Activated CD4-positive, alpha-beta memory T cell treated with anti-CD3 and anti-CD28 coated beads, Interleukin-2, amount 10 ng/mL, durations not matched to agents 7 days and 5 days (primary cell): ENCODE measurements at regions not wholly inside any gene's neighbourhood (a gene's known extent, or its start where the extent isn't known, plus 50 kb on each side); places are given as distances from the start of the nearest gene placed in this dataset.

Experiments
- CTCF ChIA-PET: fragments of 350-600 bp; sonication (Branson Sonifier 250); formaldehyde crosslinking; loops from one replicate; lab custom pipeline; 2021; ENCODE audit warnings: antibody characterized with exemption, inconsistent platforms; lab: Charles Lee
- POLR2A ChIA-PET: fragments of 350-600 bp; sonication (Branson Sonifier 250); formaldehyde crosslinking; loops from one replicate; lab custom pipeline; 2021; ENCODE audit warnings: antibody characterized with exemption; lab: Charles Lee
- DNase-seq: peaks from one replicate; pipeline ENCODE4 v3.0.0-alpha.2; 2020
- H3K27ac Mint-ChIP-seq: one replicate; pipeline ENCODE4 v1.8.0; 2021; ENCODE audit warnings: mild to moderate bottlenecking, mixed read lengths
- H3K27me3 Mint-ChIP-seq: one replicate; pipeline ENCODE4 v1.8.0; 2021; ENCODE audit warnings: mixed read lengths
- H3K36me3 Mint-ChIP-seq: one replicate; pipeline ENCODE4 v1.8.0; 2021; ENCODE audit warnings: low read depth, mixed read lengths
- H3K4me1 Mint-ChIP-seq: one replicate; pipeline ENCODE4 v1.8.0; 2021; ENCODE audit warnings: mixed read lengths
- H3K4me3 Mint-ChIP-seq: one replicate; pipeline ENCODE4 v1.8.0; 2021; ENCODE audit warnings: mild to moderate bottlenecking, mixed read lengths
- H3K9me3 Mint-ChIP-seq: one replicate; pipeline ENCODE4 v1.8.0; 2021; ENCODE audit warnings: mixed read lengths

- ChIA-PET POLR2A (no interaction called here), CTCF (no interaction called here)
- Mint-ChIP-seq H3K36me3 (no peaks in the 10 kb centered on the region), H3K9me3 (no peaks in the 10 kb centered on the region), H3K4me3 (no peak overlapping the region), H3K4me1 (no peaks in the 10 kb centered on the region), H3K27me3 (no peaks in the 10 kb centered on the region), H3K27ac (no peak overlapping the region)
- DNase-seq: no peak
Observed at GRCh38 chr6:51502996-51503395, 584.4 kb downstream of the PKHD1 start.

DNA sequence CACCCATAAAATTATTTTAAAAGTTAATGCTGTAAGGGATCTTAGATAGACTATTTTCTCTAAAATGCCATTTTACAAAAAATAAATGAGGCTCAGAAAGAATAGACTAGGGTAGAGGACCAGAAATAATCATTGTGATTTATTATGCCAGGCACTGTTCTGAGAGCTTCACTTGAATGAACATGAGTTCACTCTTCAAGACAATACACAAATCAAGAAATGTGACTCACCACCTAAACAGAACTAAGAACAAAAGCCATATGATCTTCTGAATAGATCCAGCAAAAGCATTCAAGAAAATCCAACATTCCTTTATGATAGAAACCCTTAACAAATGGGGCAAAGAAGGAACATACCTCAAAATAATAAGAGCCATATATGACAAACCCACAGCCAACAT is 582.0 kb downstream of the PKHD1 start:
- CTCF ChIA-PET: no interaction called here
- H3K4me1 Mint-ChIP-seq: no peaks in the 10 kb centered on the region
- H3K27ac Mint-ChIP-seq: no peak overlapping the region
- POLR2A ChIA-PET: no interaction called here
- H3K27me3 Mint-ChIP-seq: no peaks in the 10 kb centered on the region
- no peak for DNase-seq
- no peak overlapping the region for H3K4me3 Mint-ChIP-seq
- H3K36me3 Mint-ChIP-seq: no peaks in the 10 kb centered on the region
- no peaks in the 10 kb centered on the region for H3K9me3 Mint-ChIP-seq

- no peak overlapping the region for H3K27ac Mint-ChIP-seq
- DNase-seq: no peak
- H3K4me3 Mint-ChIP-seq: no peak overlapping the region
- no peaks in the 10 kb centered on the region for H3K27me3 Mint-ChIP-seq
- CTCF ChIA-PET: no interaction called here
- H3K9me3 Mint-ChIP-seq: no peaks in the 10 kb centered on the region
- H3K4me1 Mint-ChIP-seq: no peaks in the 10 kb centered on the region
- no peaks in the 10 kb centered on the region for H3K36me3 Mint-ChIP-seq
- POLR2A ChIA-PET: no interaction called here
Observed at GRCh38 chr6:51509597-51509996, 577.8 kb downstream of the PKHD1 start.

DNA sequence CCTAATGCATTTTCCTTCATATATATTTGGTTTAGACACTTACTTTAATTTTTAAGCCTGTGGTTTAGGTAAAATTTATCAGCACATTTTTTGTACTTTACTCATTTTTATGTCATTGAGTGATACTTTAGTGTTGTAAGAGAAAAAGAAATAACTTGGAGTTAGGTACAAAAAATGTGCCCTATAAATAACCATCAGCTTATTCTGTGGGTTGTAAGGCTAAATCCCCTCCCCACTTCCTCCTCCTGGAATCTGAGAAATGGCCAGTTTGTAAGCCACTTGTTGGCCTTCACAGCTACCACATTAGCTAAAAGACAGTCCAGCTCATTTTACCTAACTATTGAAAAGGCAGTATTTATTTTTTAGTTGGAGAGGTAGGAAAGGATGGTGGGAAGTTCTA is 576.3 kb downstream of the PKHD1 start:
- Mint-ChIP-seq H3K9me3 (no peaks in the 10 kb centered on the region), H3K27me3 (no peaks in the 10 kb centered on the region), H3K27ac (no peak overlapping the region), H3K4me3 (no peak overlapping the region), H3K4me1 (no peaks in the 10 kb centered on the region), H3K36me3 (no peaks in the 10 kb centered on the region)
- no peak for DNase-seq
- ChIA-PET CTCF (no interaction called here), POLR2A (no interaction called here)

GRCh38 chr6:51513891-51514747 is 573.3 kb downstream of the PKHD1 start:
- Mint-ChIP-seq H3K27me3 (no peaks in the 10 kb centered on the region), H3K27ac (no peak overlapping the region), H3K4me1 (no peaks in the 10 kb centered on the region), H3K4me3 (no peak overlapping the region), H3K9me3 (peaks cover 7% of the 10 kb centered on the region), H3K36me3 (no peaks in the 10 kb centered on the region)
- no peak for DNase-seq
- CTCF ChIA-PET: no interaction called here
- POLR2A ChIA-PET: no interaction called here

DNA sequence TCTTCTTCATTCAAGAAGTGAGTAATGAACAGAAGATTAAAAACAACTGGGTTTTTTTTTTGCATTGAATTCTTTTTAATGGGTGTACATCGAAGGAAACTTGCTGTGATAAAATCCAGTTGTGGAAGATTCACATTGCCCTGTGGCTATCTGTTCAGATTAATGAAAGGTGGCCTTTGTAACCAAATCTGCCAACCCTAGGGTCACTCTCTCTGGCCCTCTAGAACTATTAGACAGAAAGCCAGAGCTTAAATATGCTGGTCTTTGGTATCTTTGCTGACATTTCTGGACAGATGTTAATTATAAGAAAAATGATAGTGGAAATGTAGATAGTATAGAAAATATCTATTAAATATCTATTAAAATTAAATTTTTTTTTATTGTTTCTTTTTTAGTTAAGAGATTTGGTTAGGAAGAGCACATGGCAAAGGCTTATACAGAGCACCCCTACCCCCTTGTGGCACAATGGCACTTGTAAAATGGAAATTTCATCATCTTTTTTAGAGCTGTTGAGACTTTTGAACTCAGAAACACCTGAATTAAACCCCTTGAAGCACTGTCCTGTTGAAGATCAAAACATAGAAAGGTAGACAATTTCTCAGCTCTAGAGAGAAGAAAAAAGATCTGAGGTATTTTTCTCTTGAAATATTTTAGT is 572.5 kb downstream of the PKHD1 start:
- no peak overlapping the region for H3K4me3 Mint-ChIP-seq
- no peak overlapping the region for H3K27ac Mint-ChIP-seq
- H3K27me3 Mint-ChIP-seq: no peaks in the 10 kb centered on the region
- DNase-seq: no peak
- POLR2A ChIA-PET: no interaction called here
- CTCF ChIA-PET: no interaction called here
- H3K4me1 Mint-ChIP-seq: no peaks in the 10 kb centered on the region
- H3K36me3 Mint-ChIP-seq: no peaks in the 10 kb centered on the region
- H3K9me3 Mint-ChIP-seq: peaks cover 7% of the 10 kb centered on the region

DNA sequence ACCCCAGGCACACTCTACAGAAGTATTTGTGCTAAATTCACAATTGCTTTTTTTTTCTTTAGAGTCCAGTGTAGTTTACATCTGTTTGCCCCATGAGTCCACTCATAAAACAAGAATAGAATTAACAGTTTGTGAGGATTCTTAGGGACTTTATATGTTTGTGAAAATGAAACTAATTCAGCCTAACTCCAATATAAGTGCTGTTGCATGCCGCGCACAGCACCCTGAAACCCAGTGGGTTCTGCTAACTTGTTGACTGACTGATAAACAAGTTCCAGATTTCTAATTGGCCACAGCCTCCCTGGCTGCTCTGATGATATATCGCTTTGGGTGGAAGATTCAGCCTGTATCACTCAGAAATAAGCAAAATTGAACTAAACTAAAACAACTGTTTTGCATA is 561.4 kb downstream of the PKHD1 start:
- no peaks in the 10 kb centered on the region for H3K4me1 Mint-ChIP-seq
- no peak overlapping the region for H3K27ac Mint-ChIP-seq
- no peaks in the 10 kb centered on the region for H3K9me3 Mint-ChIP-seq
- H3K36me3 Mint-ChIP-seq: no peaks in the 10 kb centered on the region
- POLR2A ChIA-PET: no interaction called here
- CTCF ChIA-PET: no interaction called here
- no peaks in the 10 kb centered on the region for H3K27me3 Mint-ChIP-seq
- DNase-seq: no peak
- H3K4me3 Mint-ChIP-seq: no peak overlapping the region

GRCh38 chr6:51526922-51527321 is 560.5 kb downstream of the PKHD1 start:
- Mint-ChIP-seq H3K36me3 (no peaks in the 10 kb centered on the region), H3K27ac (no peak overlapping the region), H3K9me3 (no peaks in the 10 kb centered on the region), H3K27me3 (no peaks in the 10 kb centered on the region), H3K4me3 (no peak overlapping the region), H3K4me1 (no peaks in the 10 kb centered on the region)
- no peak for DNase-seq
- ChIA-PET POLR2A (no interaction called here), CTCF (no interaction called here)

DNA sequence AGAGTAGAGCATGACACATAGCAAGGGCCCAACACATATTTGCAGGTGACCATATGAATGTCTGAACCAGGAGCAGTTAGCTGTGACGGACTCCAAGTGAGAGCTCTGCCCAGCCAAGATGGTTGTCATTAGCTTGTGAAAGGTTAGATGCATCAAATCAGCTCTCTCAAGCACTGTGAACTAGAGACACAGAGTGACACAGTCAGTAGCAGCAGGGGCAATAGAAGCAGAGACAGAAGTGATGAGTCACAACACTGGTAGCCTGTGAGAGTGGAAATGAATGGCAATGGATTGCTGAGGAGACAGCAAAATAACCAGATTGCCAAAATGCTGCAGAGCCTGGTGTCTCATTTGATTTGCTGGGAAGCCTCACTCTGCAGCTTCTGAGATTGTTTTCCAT is 558.9 kb downstream of the PKHD1 start:
- Mint-ChIP-seq H3K36me3 (no peaks in the 10 kb centered on the region), H3K4me3 (no peak overlapping the region), H3K4me1 (no peaks in the 10 kb centered on the region), H3K27me3 (no peaks in the 10 kb centered on the region), H3K27ac (no peak overlapping the region), H3K9me3 (no peaks in the 10 kb centered on the region)
- ChIA-PET POLR2A (no interaction called here), CTCF (no interaction called here)
- DNase-seq: no peak

GRCh38 chr6:51529240-51529639 is 558.2 kb downstream of the PKHD1 start:
- Mint-ChIP-seq H3K27me3 (no peaks in the 10 kb centered on the region), H3K27ac (no peak overlapping the region), H3K9me3 (no peaks in the 10 kb centered on the region), H3K4me3 (no peak overlapping the region), H3K4me1 (no peaks in the 10 kb centered on the region), H3K36me3 (no peaks in the 10 kb centered on the region)
- ChIA-PET POLR2A (no interaction called here), CTCF (no interaction called here)
- no peak for DNase-seq

DNA sequence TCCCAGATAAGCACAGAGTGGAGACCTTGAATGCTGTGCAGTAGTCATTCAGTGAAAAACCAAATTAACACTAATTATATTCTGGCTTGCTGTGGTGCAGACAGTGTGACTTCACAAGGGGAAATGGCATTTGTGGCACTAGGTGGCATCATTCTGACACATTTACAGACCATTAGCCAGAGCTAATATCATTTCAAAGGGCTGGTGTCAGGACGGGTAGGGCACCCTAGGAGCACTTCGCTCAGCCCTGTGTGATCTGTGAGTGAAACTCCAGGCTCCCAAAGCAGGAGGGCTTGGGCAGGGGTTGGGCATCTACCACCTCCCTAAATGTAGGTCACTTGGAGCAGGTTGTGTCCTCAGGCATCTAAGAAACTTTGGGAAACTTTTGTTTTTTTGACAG is 555.8 kb downstream of the PKHD1 start:
- no peak for DNase-seq
- ChIA-PET CTCF (no interaction called here), POLR2A (no interaction called here)
- Mint-ChIP-seq H3K9me3 (no peaks in the 10 kb centered on the region), H3K27me3 (no peaks in the 10 kb centered on the region), H3K36me3 (no peaks in the 10 kb centered on the region), H3K4me1 (no peaks in the 10 kb centered on the region), H3K27ac (no peak overlapping the region), H3K4me3 (no peak overlapping the region)

DNA sequence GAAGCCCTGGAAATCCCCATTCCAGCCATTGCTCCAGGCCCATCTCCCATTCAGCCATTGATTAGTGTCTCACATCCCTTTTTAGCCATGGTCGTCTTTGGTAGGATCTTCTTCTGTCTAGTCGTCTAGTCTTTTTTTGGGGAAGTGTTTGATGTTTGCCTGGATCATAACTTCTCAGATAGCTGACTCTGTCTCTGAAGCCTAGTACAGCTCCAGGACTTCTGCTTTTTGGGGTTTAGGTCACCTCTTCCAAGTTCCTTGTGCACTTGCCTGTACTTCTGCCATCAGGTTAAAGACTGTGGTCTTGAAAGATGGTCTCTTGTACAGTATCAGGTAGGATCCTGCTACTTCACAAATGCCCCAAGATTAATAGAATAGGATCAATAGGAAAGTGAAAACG is 553.5 kb downstream of the PKHD1 start:
- H3K9me3 Mint-ChIP-seq: no peaks in the 10 kb centered on the region
- POLR2A ChIA-PET: no interaction called here
- DNase-seq: no peak
- no peak overlapping the region for H3K27ac Mint-ChIP-seq
- no peaks in the 10 kb centered on the region for H3K4me1 Mint-ChIP-seq
- no peak overlapping the region for H3K4me3 Mint-ChIP-seq
- no peaks in the 10 kb centered on the region for H3K27me3 Mint-ChIP-seq
- H3K36me3 Mint-ChIP-seq: no peaks in the 10 kb centered on the region
- CTCF ChIA-PET: no interaction called here

DNA sequence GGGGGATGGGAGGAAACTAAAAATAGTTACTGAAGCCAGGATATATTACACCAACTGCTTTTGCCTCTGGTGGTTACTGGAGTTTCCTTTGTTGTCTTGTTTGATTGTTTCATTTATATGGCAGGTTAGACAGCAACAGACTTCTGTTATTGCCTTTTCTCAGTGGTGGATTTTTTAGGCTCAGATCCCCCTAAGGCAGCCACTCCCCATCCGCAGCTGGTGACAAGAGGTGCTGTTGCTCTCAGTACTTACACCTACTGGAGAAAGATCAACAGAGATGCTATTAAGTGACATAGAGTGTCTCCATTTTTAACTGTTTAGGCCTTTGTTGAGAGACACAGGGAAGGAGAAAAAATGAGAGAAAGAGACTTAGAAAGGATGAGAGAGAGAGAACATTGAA is 552.1 kb downstream of the PKHD1 start:
- Mint-ChIP-seq H3K36me3 (no peaks in the 10 kb centered on the region), H3K9me3 (no peaks in the 10 kb centered on the region), H3K27me3 (no peaks in the 10 kb centered on the region), H3K27ac (no peak overlapping the region), H3K4me3 (no peak overlapping the region), H3K4me1 (no peaks in the 10 kb centered on the region)
- POLR2A ChIA-PET: no interaction called here
- CTCF ChIA-PET: no interaction called here
- DNase-seq: no peak

DNA sequence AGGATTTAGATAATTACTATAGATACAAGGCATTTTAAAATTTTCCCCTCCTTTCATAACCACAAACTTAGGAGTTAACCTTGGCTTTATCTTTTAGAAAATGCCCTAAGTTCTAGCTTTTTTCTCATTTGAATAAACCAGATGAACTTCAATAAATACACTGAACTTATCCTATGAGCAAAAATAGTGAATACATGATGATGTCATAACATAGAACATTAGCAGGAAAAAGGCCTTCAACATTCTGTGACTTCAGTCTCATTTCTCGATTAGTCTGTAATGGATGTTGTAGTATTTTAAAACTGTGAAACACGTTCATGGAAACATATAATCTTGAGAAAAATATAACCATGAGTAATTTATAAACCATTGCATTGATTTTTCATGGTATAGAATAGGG is 550.7 kb downstream of the PKHD1 start:
- Mint-ChIP-seq H3K27ac (no peak overlapping the region), H3K4me1 (no peaks in the 10 kb centered on the region), H3K36me3 (no peaks in the 10 kb centered on the region), H3K27me3 (no peaks in the 10 kb centered on the region), H3K9me3 (no peaks in the 10 kb centered on the region), H3K4me3 (no peak overlapping the region)
- no peak for DNase-seq
- ChIA-PET POLR2A (no interaction called here), CTCF (no interaction called here)
